ENCODE measurements at regions not wholly inside any gene's neighbourhood (a gene's known extent, or its start where the extent isn't known, plus 50 kb on each side); places are given as distances from the start of the nearest gene placed in this dataset.

- no peak overlapping the region for H3K4me3 ChIP-seq (ENCODE audit: low read depth, low read length)
- no peak for DNase-seq (ENCODE audit: low read depth)
- no peak for TF ChIP-seq CTCF (IDR thresholded peaks at IDR 0.05; ENCODE audit: control insufficient read depth, extremely low read depth, insufficient read depth)
These were observed 541.5 kb upstream of the ZWINT start for GRCh38 chr10:56902554-56902953.

- no peak for TF ChIP-seq CTCF (IDR thresholded peaks at IDR 0.05; ENCODE audit: control insufficient read depth, extremely low read depth, insufficient read depth)
- no peak for DNase-seq (ENCODE audit: low read depth)
- H3K4me3 ChIP-seq (ENCODE audit: low read depth, low read length), result no peak overlapping the region
These were observed 534.2 kb upstream of the ZWINT start for GRCh38 chr10:56895306-56895705.

GRCh38 chr10:56881218-56881617 is 520.2 kb upstream of the ZWINT start:
- DNase-seq (ENCODE audit: low read depth), result no peak
- no peak overlapping the region for H3K4me3 ChIP-seq (ENCODE audit: low read depth, low read length)
- no peak for TF ChIP-seq CTCF (IDR thresholded peaks at IDR 0.05; ENCODE audit: control insufficient read depth, extremely low read depth, insufficient read depth)

- H3K4me3 ChIP-seq (ENCODE audit: low read depth, low read length), result no peak overlapping the region
- no peak for TF ChIP-seq CTCF (IDR thresholded peaks at IDR 0.05; ENCODE audit: control insufficient read depth, extremely low read depth, insufficient read depth)
- DNase-seq (ENCODE audit: low read depth), result no peak
These were observed 519.5 kb upstream of the ZWINT start for GRCh38 chr10:56880606-56881005.

GRCh38 chr10:56874950-56875349 is 513.9 kb upstream of the ZWINT start:
- H3K4me3 ChIP-seq (ENCODE audit: low read depth, low read length), result no peak overlapping the region
- no peak for TF ChIP-seq CTCF (IDR thresholded peaks at IDR 0.05; ENCODE audit: control insufficient read depth, extremely low read depth, insufficient read depth)

GRCh38 chr10:56871160-56871668 is 510.2 kb upstream of the ZWINT start:
- no peak for TF ChIP-seq CTCF (IDR thresholded peaks at IDR 0.05; ENCODE audit: control insufficient read depth, extremely low read depth, insufficient read depth)
- DNase-seq (ENCODE audit: low read depth), result no peak
- H3K4me3 ChIP-seq (ENCODE audit: low read depth, low read length), result no peak overlapping the region

More at GRCh38 chr10:56874950-56875349, 513.9 kb upstream of the ZWINT start:
- DNase-seq (ENCODE audit: low read depth), result no peak

GRCh38 chr10:56867236-56867635 is 506.2 kb upstream of the ZWINT start:
- no peak for TF ChIP-seq CTCF (IDR thresholded peaks at IDR 0.05; ENCODE audit: control insufficient read depth, extremely low read depth, insufficient read depth)
- DNase-seq (ENCODE audit: low read depth), result no peak
- H3K4me3 ChIP-seq (ENCODE audit: low read depth, low read length), result no peak overlapping the region
